ENCODE measurements at regions not wholly inside any gene's neighbourhood (a gene's known extent, or its start where the extent isn't known, plus 50 kb on each side); places are given as distances from the start of the nearest gene placed in this dataset.
"Not testable (repeated sequence)": the region's sequence is repeated elsewhere in the genome, so short reads cannot be mapped to it uniquely, and the experiment has no call there.

GRCh38 chr1:198959032-198959431 lies 320.2 kb downstream of the PTPRC start:
- no peak overlapping the region for H3K9ac ChIP-seq (ENCODE audit: low read length)
- no peaks in the 10 kb centered on the region for H3K36me3 ChIP-seq (ENCODE audit: insufficient read depth, low read length)
- H2AFZ ChIP-seq (ENCODE audit: low read depth, low read length), result no peak overlapping the region
- no peaks in the 10 kb centered on the region for H3K79me2 ChIP-seq (replicated peaks; ENCODE audit: insufficient read depth, low read length)
- H4K20me1 ChIP-seq (ENCODE audit: insufficient read depth), result no peaks in the 10 kb centered on the region
- no peak overlapping the region for H3K4me2 ChIP-seq (ENCODE audit: low read length)
- H3K27me3 ChIP-seq (ENCODE audit: insufficient read depth, low read depth, low read length), result no peaks in the 10 kb centered on the region
- TF ChIP-seq CTCF (IDR thresholded peaks at IDR 0.05; ENCODE audit: poor library complexity, severe bottlenecking), result no peak
- TF ChIP-seq EP300 (conservative IDR thresholded peaks at IDR 0.05; ENCODE audit: poor library complexity, severe bottlenecking), result no peak
- no peak for TF ChIP-seq SMC3 (conservative IDR thresholded peaks at IDR 0.05; ENCODE audit: poor library complexity)
- no peak for TF ChIP-seq POLR2AphosphoS5 (IDR thresholded peaks at IDR 0.05)
- no peak for TF ChIP-seq REST (IDR thresholded peaks at IDR 0.05; ENCODE audit: borderline replicate concordance)
- TF ChIP-seq RAD21 (conservative IDR thresholded peaks at IDR 0.05), result no peak
- TF ChIP-seq EZH2 (IDR thresholded peaks at IDR 0.05; ENCODE audit: borderline replicate concordance, insufficient read depth, low read length, poor library complexity, severe bottlenecking), result no peak
- no peak for TF ChIP-seq MXI1 (conservative IDR thresholded peaks at IDR 0.05; ENCODE audit: poor library complexity, severe bottlenecking)
- TF ChIP-seq TAF1 (IDR thresholded peaks at IDR 0.05; ENCODE audit: low read depth), result no peak
- H3K9me2 ChIP-seq (ENCODE audit: insufficient read depth, low read length), result no peaks in the 10 kb centered on the region
- no peaks in the 10 kb centered on the region for H3K9me3 ChIP-seq (ENCODE audit: low read length)
- H3K27ac ChIP-seq (ENCODE audit: low read length), result no peak overlapping the region
- H3K4me3 ChIP-seq (ENCODE audit: low read length), result no peak overlapping the region
- no peaks in the 10 kb centered on the region for H3F3A ChIP-seq (ENCODE audit: insufficient read depth, low read length, poor library complexity, severe bottlenecking)

- no peaks in the 10 kb centered on the region for H3K79me2 ChIP-seq (replicated peaks; ENCODE audit: insufficient read depth, low read length)
- no peaks in the 10 kb centered on the region for H3K36me3 ChIP-seq (ENCODE audit: insufficient read depth, low read length)
- TF ChIP-seq CTCF (IDR thresholded peaks at IDR 0.05; ENCODE audit: poor library complexity, severe bottlenecking) (no peak), REST (IDR thresholded peaks at IDR 0.05; ENCODE audit: borderline replicate concordance) (no peak), EZH2 (IDR thresholded peaks at IDR 0.05; ENCODE audit: borderline replicate concordance, insufficient read depth, low read length, poor library complexity, severe bottlenecking) (no peak), MXI1 (conservative IDR thresholded peaks at IDR 0.05; ENCODE audit: poor library complexity, severe bottlenecking) (no peak), RAD21 (conservative IDR thresholded peaks at IDR 0.05) (no peak)
- H3K9me3 ChIP-seq (ENCODE audit: low read length), result no peaks in the 10 kb centered on the region
- no peak overlapping the region for H3K27ac ChIP-seq (ENCODE audit: low read length)
- H3K4me3 ChIP-seq (ENCODE audit: low read length), result no peak overlapping the region
- H3K4me2 ChIP-seq (ENCODE audit: low read length), result no peak overlapping the region
- H2AFZ ChIP-seq (ENCODE audit: low read depth, low read length), result no peak overlapping the region
- H3K27me3 ChIP-seq (ENCODE audit: insufficient read depth, low read depth, low read length), result no peaks in the 10 kb centered on the region
- H3K9ac ChIP-seq (ENCODE audit: low read length), result no peak overlapping the region
- no peaks in the 10 kb centered on the region for H3F3A ChIP-seq (ENCODE audit: insufficient read depth, low read length, poor library complexity, severe bottlenecking)
- no peaks in the 10 kb centered on the region for H4K20me1 ChIP-seq (ENCODE audit: insufficient read depth)
- no peaks in the 10 kb centered on the region for H3K9me2 ChIP-seq (ENCODE audit: insufficient read depth, low read length)
Measured at GRCh38 chr1:198959676-198960075, 320.8 kb downstream of the PTPRC start.

GRCh38 chr1:198963796-198964195 lies 325.0 kb downstream of the PTPRC start:
- not testable (repeated sequence) for H3K27me3 ChIP-seq (ENCODE audit: insufficient read depth, low read depth, low read length); H3K27ac ChIP-seq (ENCODE audit: low read length); H3K9ac ChIP-seq (ENCODE audit: low read length); H3K4me3 ChIP-seq (ENCODE audit: low read length); H3K79me2 ChIP-seq (replicated peaks; ENCODE audit: insufficient read depth, low read length); H3K4me2 ChIP-seq (ENCODE audit: low read length); H4K20me1 ChIP-seq (ENCODE audit: insufficient read depth); H3K9me2 ChIP-seq (ENCODE audit: insufficient read depth, low read length); H3K9me3 ChIP-seq (ENCODE audit: low read length); H3K36me3 ChIP-seq (ENCODE audit: insufficient read depth, low read length); H2AFZ ChIP-seq (ENCODE audit: low read depth, low read length); H3F3A ChIP-seq (ENCODE audit: insufficient read depth, low read length, poor library complexity, severe bottlenecking)

Measured in neural cell (in vitro differentiated cells).